Loucy (cell line): ENCODE measurements at regions not wholly inside any gene's neighbourhood (a gene's known extent, or its start where the extent isn't known, plus 50 kb on each side); places are given as distances from the start of the nearest gene placed in this dataset.

Experiments used
- H2AFZ ChIP-seq: fragments of 200-600 bp; sonication (generic); 2 replicates; pipeline ENCODE4 v1.6.0; 2016; ENCODE audit warnings: antibody characterized with exemption, mild to moderate bottlenecking, low read length, moderate library complexity
- H3F3A ChIP-seq: fragments of 200-600 bp; 2 replicates; pipeline ENCODE4 v1.6.0; 2016; ENCODE audit warnings: antibody characterized with exemption, low read depth, mild to moderate bottlenecking
- H3K27me3 ChIP-seq: fragments of 200-600 bp; sonication (generic); 2 replicates; pipeline ENCODE4 v1.6.1; 2014; ENCODE audit warnings: low read length, mild to moderate bottlenecking; ENCODE audit not compliant: insufficient read depth, poor library complexity, severe bottlenecking
- H3K36me3 ChIP-seq: fragments of 200-600 bp; sonication (generic); 2 replicates; pipeline ENCODE4 v1.6.1; 2016; ENCODE audit warnings: low read length; ENCODE audit not compliant: insufficient read depth
- H3K4me1 ChIP-seq: fragments of 200-600 bp; sonication (generic); 2 replicates; pipeline ENCODE4 v1.5.1; 2014; ENCODE audit warnings: low read length, mild to moderate bottlenecking; ENCODE audit not compliant: insufficient read depth, poor library complexity, severe bottlenecking
- H3K4me2 ChIP-seq: fragments of 200-600 bp; sonication (generic); 2 replicates; pipeline ENCODE4 v1.6.0; 2014; ENCODE audit warnings: antibody characterized with exemption, low read length, low read depth, mild to moderate bottlenecking; ENCODE audit not compliant: poor library complexity, severe bottlenecking
- H3K4me3 ChIP-seq: fragments of 200-600 bp; sonication (generic); 2 replicates; pipeline ENCODE4 v1.5.1; 2014; ENCODE audit warnings: low read length, mild to moderate bottlenecking, mixed read lengths; ENCODE audit not compliant: poor library complexity, severe bottlenecking
- H3K79me2 ChIP-seq: fragments of 200-600 bp; sonication (generic); 2 replicates; pipeline ENCODE4 v1.6.1; 2014; ENCODE audit warnings: low read length; ENCODE audit not compliant: insufficient read depth
- H3K9ac ChIP-seq: fragments of 200-600 bp; sonication (generic); 2 replicates; pipeline ENCODE4 v1.6.0; 2014; ENCODE audit warnings: mild to moderate bottlenecking, low read depth, low read length, moderate library complexity; ENCODE audit not compliant: poor library complexity, severe bottlenecking
- H3K9me2 ChIP-seq: fragments of 200-600 bp; sonication (generic); replicated peaks from 2 replicates; pipeline ENCODE4 v1.6.1; 2016; ENCODE audit warnings: low read depth, low read length, mixed read lengths
- H3K9me3 ChIP-seq: fragments of 200-600 bp; sonication (generic); 2 replicates; pipeline ENCODE4 v1.6.1; 2014; ENCODE audit warnings: mild to moderate bottlenecking, antibody characterized with exemption, low read length, low read depth; ENCODE audit not compliant: insufficient read depth
- H4K20me1 ChIP-seq: fragments of 200-600 bp; sonication (generic); 2 replicates; pipeline ENCODE4 v1.6.0; 2014; ENCODE audit warnings: antibody characterized with exemption, low read length, mild to moderate bottlenecking; ENCODE audit not compliant: insufficient read depth, poor library complexity, severe bottlenecking
- CTCF ChIP-seq: fragments of 200-600 bp; sonication (generic); conservative IDR thresholded peaks from 2 replicates; pipeline ENCODE4 v1.5.1; 2014; ENCODE audit warnings: mild to moderate bottlenecking, antibody characterized with exemption, low read length
- EZH2phosphoT487 ChIP-seq: fragments of 200-600 bp; IDR thresholded peaks from 2 replicates; pipeline ENCODE4 v1.6.1; 2018; ENCODE audit warnings: antibody characterized with exemption, mild to moderate bottlenecking, moderate library complexity, borderline replicate concordance

GRCh38 chr2:22420076-22420475 lies 964.9 kb upstream of the KLHL29 start:
- TF ChIP-seq EZH2phosphoT487 (no peak), CTCF (no peak)

GRCh38 chr2:22442051-22442450 lies 942.9 kb upstream of the KLHL29 start:
- TF ChIP-seq EZH2phosphoT487 (no peak), CTCF (no peak)
- H3F3A ChIP-seq: no peaks in the 10 kb centered on the region
- no peaks in the 10 kb centered on the region for H3K36me3 ChIP-seq
- no peaks in the 10 kb centered on the region for H3K9me2 ChIP-seq
- H3K4me3 ChIP-seq: no peak overlapping the region
- no peak overlapping the region for H3K9ac ChIP-seq
- H3K4me1 ChIP-seq: no peaks in the 10 kb centered on the region
- no peaks in the 10 kb centered on the region for H3K79me2 ChIP-seq
- no peaks in the 10 kb centered on the region for H3K27me3 ChIP-seq
- H2AFZ ChIP-seq: no peak overlapping the region
- H3K9me3 ChIP-seq: no peaks in the 10 kb centered on the region
- H4K20me1 ChIP-seq: no peaks in the 10 kb centered on the region
- no peak overlapping the region for H3K4me2 ChIP-seq

More at GRCh38 chr2:22420076-22420475, 964.9 kb upstream of the KLHL29 start:
- Histone ChIP-seq H3K27me3 (no peaks in the 10 kb centered on the region), H3K9me3 (no peaks in the 10 kb centered on the region), H3K4me2 (no peak overlapping the region), H3K4me1 (no peaks in the 10 kb centered on the region), H3K9me2 (no peaks in the 10 kb centered on the region), H3K36me3 (no peaks in the 10 kb centered on the region), H3K79me2 (no peaks in the 10 kb centered on the region), H2AFZ (no peak overlapping the region), H4K20me1 (no peaks in the 10 kb centered on the region), H3K9ac (no peak overlapping the region), H3F3A (no peaks in the 10 kb centered on the region), H3K4me3 (no peak overlapping the region)

- Histone ChIP-seq H3K9ac (no peak overlapping the region), H4K20me1 (no peaks in the 10 kb centered on the region), H3K4me1 (no peaks in the 10 kb centered on the region), H3K79me2 (no peaks in the 10 kb centered on the region), H3K4me2 (no peak overlapping the region), H3K9me2 (no peaks in the 10 kb centered on the region), H2AFZ (no peak overlapping the region), H3K4me3 (no peak overlapping the region), H3K9me3 (no peaks in the 10 kb centered on the region), H3K36me3 (no peaks in the 10 kb centered on the region), H3K27me3 (no peaks in the 10 kb centered on the region), H3F3A (no peaks in the 10 kb centered on the region)
- no peak for TF ChIP-seq EZH2phosphoT487
- no peak for TF ChIP-seq CTCF
These were observed 940.7 kb upstream of the KLHL29 start for GRCh38 chr2:22444281-22444680.
